Neural cell (in vitro differentiated cells): ENCODE measurements at regions not wholly inside any gene's neighbourhood (a gene's known extent, or its start where the extent isn't known, plus 50 kb on each side); places are given as distances from the start of the nearest gene placed in this dataset.

Source experiments
- EP300 ChIP-seq: fragments of 450-650 bp; conservative IDR thresholded peaks from 2 replicates; pipeline ENCODE4 v1.6.1; 2014; ENCODE audit warnings: antibody characterized with exemption, mild to moderate bottlenecking, moderate library complexity; ENCODE audit not compliant: poor library complexity, severe bottlenecking
- EZH2 ChIP-seq: fragments of 200-600, 300-800 bp; shearing (Covaris generic), sonication (generic); IDR thresholded peaks from 2 replicates; pipeline ENCODE4 v1.6.1; 2014; ENCODE audit warnings: antibody characterized with exemption, low read length, borderline replicate concordance, mild to moderate bottlenecking; ENCODE audit not compliant: insufficient read depth, poor library complexity, severe bottlenecking
- MXI1 ChIP-seq: fragments of 450-650 bp; conservative IDR thresholded peaks from 2 replicates; pipeline ENCODE4 v1.6.1; 2014; ENCODE audit warnings: antibody characterized with exemption, mild to moderate bottlenecking; ENCODE audit not compliant: poor library complexity, severe bottlenecking
- POLR2AphosphoS5 ChIP-seq: IDR thresholded peaks from 2 replicates; pipeline ENCODE4 v1.6.1; 2012
- RAD21 ChIP-seq: fragments of 450-650 bp; conservative IDR thresholded peaks from 2 replicates; pipeline ENCODE4 v1.6.1; 2014; ENCODE audit warnings: antibody characterized with exemption, mild to moderate bottlenecking, moderate library complexity
- SMC3 ChIP-seq: fragments of 450-650 bp; conservative IDR thresholded peaks from 2 replicates; pipeline ENCODE4 v1.6.1; 2014; ENCODE audit warnings: antibody characterized with exemption, mild to moderate bottlenecking, moderate library complexity; ENCODE audit not compliant: poor library complexity
- TAF1 ChIP-seq: IDR thresholded peaks from 2 replicates; pipeline ENCODE4 v1.6.1; 2012; ENCODE audit warnings: low read depth
- TF ChIP-seq, protein P1 (sequence below): fragments of 450-650 bp; IDR thresholded peaks from 2 replicates; pipeline ENCODE4 v1.5.1; 2014; ENCODE audit warnings: antibody characterized with exemption, mild to moderate bottlenecking, moderate library complexity; ENCODE audit not compliant: poor library complexity, severe bottlenecking
- TF ChIP-seq, protein P2 (sequence below): IDR thresholded peaks from 2 replicates; pipeline ENCODE4 v1.6.1; 2012; ENCODE audit warnings: borderline replicate concordance

DNA sequence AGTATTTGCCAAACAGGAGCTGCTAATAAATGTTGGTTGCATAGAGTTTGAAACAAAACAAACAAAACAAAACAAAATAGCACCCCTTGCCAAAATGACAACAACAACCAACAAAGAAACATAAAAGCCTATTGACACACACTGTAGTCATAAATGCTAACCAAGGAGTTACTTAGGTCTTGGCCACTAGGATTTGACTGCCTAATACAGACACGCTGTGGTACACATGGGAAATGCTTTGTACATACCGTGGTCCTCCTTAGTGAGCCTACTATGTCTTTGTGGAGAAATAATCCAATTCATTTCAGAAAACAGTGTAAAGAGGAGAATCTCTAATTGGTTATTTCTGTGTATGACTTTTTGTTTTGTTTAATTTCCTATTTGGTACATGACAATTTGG, 53.2 kb upstream of the MTPN start:
- no peak for TF ChIP-seq EZH2
- no peak for TF ChIP-seq SMC3
- TF ChIP-seq, protein P1, sequence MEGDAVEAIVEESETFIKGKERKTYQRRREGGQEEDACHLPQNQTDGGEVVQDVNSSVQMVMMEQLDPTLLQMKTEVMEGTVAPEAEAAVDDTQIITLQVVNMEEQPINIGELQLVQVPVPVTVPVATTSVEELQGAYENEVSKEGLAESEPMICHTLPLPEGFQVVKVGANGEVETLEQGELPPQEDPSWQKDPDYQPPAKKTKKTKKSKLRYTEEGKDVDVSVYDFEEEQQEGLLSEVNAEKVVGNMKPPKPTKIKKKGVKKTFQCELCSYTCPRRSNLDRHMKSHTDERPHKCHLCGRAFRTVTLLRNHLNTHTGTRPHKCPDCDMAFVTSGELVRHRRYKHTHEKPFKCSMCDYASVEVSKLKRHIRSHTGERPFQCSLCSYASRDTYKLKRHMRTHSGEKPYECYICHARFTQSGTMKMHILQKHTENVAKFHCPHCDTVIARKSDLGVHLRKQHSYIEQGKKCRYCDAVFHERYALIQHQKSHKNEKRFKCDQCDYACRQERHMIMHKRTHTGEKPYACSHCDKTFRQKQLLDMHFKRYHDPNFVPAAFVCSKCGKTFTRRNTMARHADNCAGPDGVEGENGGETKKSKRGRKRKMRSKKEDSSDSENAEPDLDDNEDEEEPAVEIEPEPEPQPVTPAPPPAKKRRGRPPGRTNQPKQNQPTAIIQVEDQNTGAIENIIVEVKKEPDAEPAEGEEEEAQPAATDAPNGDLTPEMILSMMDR: no peak
- TF ChIP-seq, protein P2, sequence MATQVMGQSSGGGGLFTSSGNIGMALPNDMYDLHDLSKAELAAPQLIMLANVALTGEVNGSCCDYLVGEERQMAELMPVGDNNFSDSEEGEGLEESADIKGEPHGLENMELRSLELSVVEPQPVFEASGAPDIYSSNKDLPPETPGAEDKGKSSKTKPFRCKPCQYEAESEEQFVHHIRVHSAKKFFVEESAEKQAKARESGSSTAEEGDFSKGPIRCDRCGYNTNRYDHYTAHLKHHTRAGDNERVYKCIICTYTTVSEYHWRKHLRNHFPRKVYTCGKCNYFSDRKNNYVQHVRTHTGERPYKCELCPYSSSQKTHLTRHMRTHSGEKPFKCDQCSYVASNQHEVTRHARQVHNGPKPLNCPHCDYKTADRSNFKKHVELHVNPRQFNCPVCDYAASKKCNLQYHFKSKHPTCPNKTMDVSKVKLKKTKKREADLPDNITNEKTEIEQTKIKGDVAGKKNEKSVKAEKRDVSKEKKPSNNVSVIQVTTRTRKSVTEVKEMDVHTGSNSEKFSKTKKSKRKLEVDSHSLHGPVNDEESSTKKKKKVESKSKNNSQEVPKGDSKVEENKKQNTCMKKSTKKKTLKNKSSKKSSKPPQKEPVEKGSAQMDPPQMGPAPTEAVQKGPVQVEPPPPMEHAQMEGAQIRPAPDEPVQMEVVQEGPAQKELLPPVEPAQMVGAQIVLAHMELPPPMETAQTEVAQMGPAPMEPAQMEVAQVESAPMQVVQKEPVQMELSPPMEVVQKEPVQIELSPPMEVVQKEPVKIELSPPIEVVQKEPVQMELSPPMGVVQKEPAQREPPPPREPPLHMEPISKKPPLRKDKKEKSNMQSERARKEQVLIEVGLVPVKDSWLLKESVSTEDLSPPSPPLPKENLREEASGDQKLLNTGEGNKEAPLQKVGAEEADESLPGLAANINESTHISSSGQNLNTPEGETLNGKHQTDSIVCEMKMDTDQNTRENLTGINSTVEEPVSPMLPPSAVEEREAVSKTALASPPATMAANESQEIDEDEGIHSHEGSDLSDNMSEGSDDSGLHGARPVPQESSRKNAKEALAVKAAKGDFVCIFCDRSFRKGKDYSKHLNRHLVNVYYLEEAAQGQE: no peak
- TF ChIP-seq POLR2AphosphoS5: no peak
- TF ChIP-seq TAF1: no peak
- no peak for TF ChIP-seq RAD21
- TF ChIP-seq EP300: no peak
- no peak for TF ChIP-seq MXI1
